K562 (cell line): ENCODE measurements at regions not wholly inside any gene's neighbourhood (a gene's known extent, or its start where the extent isn't known, plus 50 kb on each side); places are given as distances from the start of the nearest gene placed in this dataset.

Experiments used
- ELF2 ChIP-seq: fragments of 250-450 bp; sonication (Bioruptor Pico); IDR thresholded peaks from 2 replicates; pipeline ENCODE4 v1.5.0; 2021; ENCODE audit warnings: mild to moderate bottlenecking
- GTF3C2 ChIP-seq: IDR thresholded peaks from 3 replicates; pipeline ENCODE4 v1.6.1; 2011; ENCODE audit warnings: borderline replicate concordance, mild to moderate bottlenecking, moderate library complexity; ENCODE audit not compliant: insufficient read length; ENCODE audit errors: extremely low read depth
- HDAC1 ChIP-seq, 2 experiments: fragments of 450-650 bp; IDR thresholded peaks; 2 replicates each; pipeline ENCODE4 v1.6.1; 2016 to 2017; ENCODE audit warnings: inconsistent platforms in 1 of 2, mild to moderate bottlenecking in 1 of 2, moderate library complexity in 1 of 2
- HLTF ChIP-seq: fragments of 450-650 bp; IDR thresholded peaks from 2 replicates; pipeline ENCODE4 v1.6.1; 2016
- MAZ ChIP-seq, 2 experiments: fragments of 450-650 bp in 1 of 2; sonication (generic) in 1 of 2; formaldehyde crosslinking; IDR thresholded peaks in 1 of 2; conservative IDR thresholded peaks in 1 of 2; 2 replicates each; pipeline versions ENCODE4 v1.4.0 to v1.5.0; 2020; ENCODE audit warnings: mild to moderate bottlenecking in 1 of 2, missing genetic modification reagents in 1 of 2
- POLR2AphosphoS2 ChIP-seq: IDR thresholded peaks from 2 replicates; pipeline ENCODE4 v1.6.1; 2012; ENCODE audit warnings: low read length, improper control_type of control experiment
- POLR3A ChIP-seq: IDR thresholded peaks from 2 replicates; pipeline ENCODE4 v1.6.1; 2011; ENCODE audit warnings: borderline replicate concordance, mild to moderate bottlenecking, moderate library complexity; ENCODE audit not compliant: insufficient read length, insufficient read depth; ENCODE audit errors: extremely low read depth
- RNF2 ChIP-seq: sonication (generic); IDR thresholded peaks from 2 replicates; pipeline ENCODE4 v1.6.1; 2016
- SREBF1 ChIP-seq: fragments of 150-350 bp; IDR thresholded peaks from 2 replicates; pipeline ENCODE4 v1.6.1; 2014; ENCODE audit warnings: antibody characterized with exemption, low read depth, low read length, borderline replicate concordance
- ZBED1 ChIP-seq: IDR thresholded peaks from 2 replicates; pipeline ENCODE4 v1.6.1; 2014
- ZC3H8 ChIP-seq: fragments of 450-650 bp; IDR thresholded peaks from 2 replicates; pipeline ENCODE4 v1.6.1; 2017
- ZFP30 ChIP-seq: fragments of 250-450 bp; sonication (Bioruptor Pico); IDR thresholded peaks from 2 replicates; pipeline ENCODE4 v1.8.0; 2022; ENCODE audit warnings: moderate library complexity, mild to moderate bottlenecking, inconsistent platforms, borderline replicate concordance
- ZNF318 ChIP-seq, 2 experiments: fragments of 450-650 bp; IDR thresholded peaks; 2 replicates each; pipeline ENCODE4 v1.6.1; 2016; ENCODE audit warnings: mild to moderate bottlenecking in 2 of 2, borderline replicate concordance in 1 of 2, low read depth in 1 of 2, moderate library complexity in 1 of 2
- ZNF695 ChIP-seq: fragments of 450-650 bp; formaldehyde crosslinking; IDR thresholded peaks from 2 replicates; pipeline ENCODE4 v1.4.0; 2020; ENCODE audit warnings: mild to moderate bottlenecking, moderate library complexity

- TF ChIP-seq ZNF695 (no peak), ZFP30 (CRISPR knock-in tag) (no peak), MAZ (CRISPR knock-in tag; conservative IDR thresholded peaks at IDR 0.05 in 1 of 2, IDR thresholded peaks at IDR 0.05 in 1 of 2) (peak in 1 of 2 experiments; percentile 16; a peak in 1 of 4 replicates), ZNF318 (IDR thresholded peaks at IDR 0.05; ENCODE audit: borderline replicate concordance in 1 of 2, low read depth in 1 of 2) (no peak), POLR2AphosphoS2 (no peak), SREBF1 (no peak), ZC3H8 (no peak), HLTF (no peak), HDAC1 (IDR thresholded peaks at IDR 0.05) (no peak), GTF3C2 (no peak), ZBED1 (no peak), RNF2 (no peak), POLR3A (no peak), ELF2 (CRISPR knock-in tag) (no peak)
Observed at GRCh38 chr14:101230161-101230850, 326.8 kb upstream of the RTL1 start (continued).
